ENCODE measurements at regions not wholly inside any gene's neighbourhood (a gene's known extent, or its start where the extent isn't known, plus 50 kb on each side); places are given as distances from the start of the nearest gene placed in this dataset.
"Not testable (repeated sequence)": the region's sequence is repeated elsewhere in the genome, so short reads cannot be mapped to it uniquely, and the experiment has no call there.

DNA sequence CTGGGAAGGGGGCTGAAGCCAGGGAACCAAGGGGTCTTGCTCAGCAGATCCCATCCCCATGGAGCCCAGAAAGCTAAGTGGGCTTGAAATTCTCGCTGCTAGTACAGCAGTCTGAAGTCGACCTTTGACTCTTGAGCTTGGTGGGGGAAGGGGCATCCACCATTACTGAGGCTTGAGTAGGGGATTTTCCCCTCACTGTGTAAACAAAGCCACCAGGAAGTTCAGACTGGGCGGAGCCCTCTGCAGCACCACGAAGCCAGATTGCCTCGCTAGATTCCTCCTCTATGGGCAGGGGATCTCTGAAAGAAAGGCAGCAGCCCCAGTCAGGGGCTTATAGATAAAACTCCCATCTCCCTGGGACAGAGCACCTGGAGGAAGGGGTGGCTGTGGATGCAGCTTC is 210.6 kb downstream of the OTOL1 start:
- TF ChIP-seq, protein P1, sequence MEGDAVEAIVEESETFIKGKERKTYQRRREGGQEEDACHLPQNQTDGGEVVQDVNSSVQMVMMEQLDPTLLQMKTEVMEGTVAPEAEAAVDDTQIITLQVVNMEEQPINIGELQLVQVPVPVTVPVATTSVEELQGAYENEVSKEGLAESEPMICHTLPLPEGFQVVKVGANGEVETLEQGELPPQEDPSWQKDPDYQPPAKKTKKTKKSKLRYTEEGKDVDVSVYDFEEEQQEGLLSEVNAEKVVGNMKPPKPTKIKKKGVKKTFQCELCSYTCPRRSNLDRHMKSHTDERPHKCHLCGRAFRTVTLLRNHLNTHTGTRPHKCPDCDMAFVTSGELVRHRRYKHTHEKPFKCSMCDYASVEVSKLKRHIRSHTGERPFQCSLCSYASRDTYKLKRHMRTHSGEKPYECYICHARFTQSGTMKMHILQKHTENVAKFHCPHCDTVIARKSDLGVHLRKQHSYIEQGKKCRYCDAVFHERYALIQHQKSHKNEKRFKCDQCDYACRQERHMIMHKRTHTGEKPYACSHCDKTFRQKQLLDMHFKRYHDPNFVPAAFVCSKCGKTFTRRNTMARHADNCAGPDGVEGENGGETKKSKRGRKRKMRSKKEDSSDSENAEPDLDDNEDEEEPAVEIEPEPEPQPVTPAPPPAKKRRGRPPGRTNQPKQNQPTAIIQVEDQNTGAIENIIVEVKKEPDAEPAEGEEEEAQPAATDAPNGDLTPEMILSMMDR (IDR thresholded peaks at IDR 0.05) = not testable (repeated sequence)
- TF ChIP-seq POLR2A, POLR2AphosphoS5 (IDR thresholded peaks at IDR 0.05): not testable (repeated sequence)

Measured in gastroesophageal sphincter (tissue), 3 donors.